Left lung (tissue), 4 donors: ENCODE measurements at regions not wholly inside any gene's neighbourhood (a gene's known extent, or its start where the extent isn't known, plus 50 kb on each side); places are given as distances from the start of the nearest gene placed in this dataset.

Experiments used
- ATAC-seq: fragments of 200-7000 bp; cut with Tn5 transposase; one replicate; pipeline ENCODE4 v1.9.1; 2020; ENCODE audit warnings: moderate library complexity
- DNase-seq, 4 donors: peaks; one replicate each; pipeline ENCODE4 v3.0.0-alpha.2; 2013 to 2020
- H3K27ac ChIP-seq, 2 donors: fragments of 200-600 bp; sonication (generic) in 1 of 2; one replicate each; pipeline versions ENCODE4 v1.5.0 to v1.8.0; 2020 to 2021
- H3K27me3 ChIP-seq, 2 donors: fragments of 200-600 bp; sonication (generic) in 1 of 2; one replicate each; pipeline versions ENCODE4 v1.5.0 to v1.8.0; 2020 to 2021
- H3K36me3 ChIP-seq, 2 donors: fragments of 200-600 bp; sonication (generic) in 1 of 2; one replicate each; pipeline versions ENCODE4 v1.5.0 to v1.8.0; 2020 to 2021
- H3K4me1 ChIP-seq, 2 donors: fragments of 200-600 bp; one replicate each; pipeline ENCODE4 v1.8.0; 2021
- H3K4me3 ChIP-seq, 2 donors: fragments of 200-600 bp; sonication (generic) in 1 of 2; one replicate each; pipeline versions ENCODE4 v1.5.0 to v1.8.0; 2020 to 2021; ENCODE audit warnings: mild to moderate bottlenecking in 1 of 2
- H3K9me3 ChIP-seq, 2 donors: fragments of 200-600 bp; sonication (generic) in 1 of 2; one replicate each; pipeline versions ENCODE4 v1.5.0 to v1.8.0; 2020 to 2021
- intact Hi-C, 2 donors: fragments of 100-400 bp; cut with DNase I; formaldehyde crosslinking; loops; one replicate each; pipeline versions ENCODE4 v1.11.2 to v1.14.2; 2022
- TF ChIP-seq, protein P1 (sequence below), 2 donors: fragments of 200-600 bp; sonication (generic) in 1 of 2; IDR thresholded peaks; one replicate each; pipeline versions ENCODE4 v1.5.0 to v1.8.0; 2021; ENCODE audit warnings: antibody characterized with exemption in 2 of 2
- donor health status: DM: no; HTN: yes; CAD: no.
- donor health status: DM: no; HTN: no; CAD: no.

DNA sequence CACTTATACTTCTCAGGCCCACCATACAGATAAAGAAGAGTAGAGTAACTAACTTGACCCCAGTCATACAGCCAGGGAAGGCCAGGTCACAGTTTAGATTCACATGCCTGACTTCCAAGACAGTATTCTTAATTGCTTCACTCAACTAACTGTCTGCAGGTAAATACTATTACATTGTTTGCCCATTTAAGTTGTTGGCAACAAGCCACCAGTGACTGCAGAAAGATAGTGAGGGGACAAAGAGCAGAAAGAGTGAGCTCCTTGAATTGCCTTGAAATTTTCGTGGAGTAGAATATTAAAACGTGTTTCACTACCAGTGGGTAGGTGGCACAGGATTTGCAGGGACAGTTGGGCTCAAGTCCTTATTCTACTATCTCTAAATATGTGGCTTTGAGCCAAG, 146.3 kb upstream of the RMST start:
- no peaks in the 10 kb centered on the region for H3K9me3 ChIP-seq

DNA sequence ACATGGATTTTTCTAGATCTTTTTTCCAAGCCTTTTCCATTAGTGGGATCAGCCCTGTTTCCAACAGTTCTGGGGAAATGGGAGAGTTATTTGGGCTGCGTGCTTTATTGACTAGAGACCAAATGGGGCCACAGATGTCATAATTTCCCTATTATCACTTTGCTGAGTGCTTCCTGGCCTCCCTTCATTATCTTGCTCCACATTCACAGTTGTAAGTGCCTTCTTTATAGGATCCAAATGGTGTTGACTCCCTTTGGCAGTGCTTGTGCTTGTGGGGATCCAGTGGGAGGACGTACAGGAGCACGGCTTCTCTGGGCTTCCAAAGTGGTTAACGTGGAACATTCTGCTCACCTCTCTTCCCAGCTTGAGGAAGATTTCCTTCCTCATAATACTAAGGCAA, 141.0 kb upstream of the RMST start:
- H3K4me3 ChIP-seq, result no peak overlapping the region
- H3K36me3 ChIP-seq, result no peaks in the 10 kb centered on the region
- H3K27ac ChIP-seq, result no peak overlapping the region
- ATAC-seq (no peak), DNase-seq (no peak)
- no peaks in the 10 kb centered on the region for H3K4me1 ChIP-seq
- intact Hi-C loops, result no loop called here
- H3K27me3 ChIP-seq, result no peaks in the 10 kb centered on the region
- TF ChIP-seq, protein P1, sequence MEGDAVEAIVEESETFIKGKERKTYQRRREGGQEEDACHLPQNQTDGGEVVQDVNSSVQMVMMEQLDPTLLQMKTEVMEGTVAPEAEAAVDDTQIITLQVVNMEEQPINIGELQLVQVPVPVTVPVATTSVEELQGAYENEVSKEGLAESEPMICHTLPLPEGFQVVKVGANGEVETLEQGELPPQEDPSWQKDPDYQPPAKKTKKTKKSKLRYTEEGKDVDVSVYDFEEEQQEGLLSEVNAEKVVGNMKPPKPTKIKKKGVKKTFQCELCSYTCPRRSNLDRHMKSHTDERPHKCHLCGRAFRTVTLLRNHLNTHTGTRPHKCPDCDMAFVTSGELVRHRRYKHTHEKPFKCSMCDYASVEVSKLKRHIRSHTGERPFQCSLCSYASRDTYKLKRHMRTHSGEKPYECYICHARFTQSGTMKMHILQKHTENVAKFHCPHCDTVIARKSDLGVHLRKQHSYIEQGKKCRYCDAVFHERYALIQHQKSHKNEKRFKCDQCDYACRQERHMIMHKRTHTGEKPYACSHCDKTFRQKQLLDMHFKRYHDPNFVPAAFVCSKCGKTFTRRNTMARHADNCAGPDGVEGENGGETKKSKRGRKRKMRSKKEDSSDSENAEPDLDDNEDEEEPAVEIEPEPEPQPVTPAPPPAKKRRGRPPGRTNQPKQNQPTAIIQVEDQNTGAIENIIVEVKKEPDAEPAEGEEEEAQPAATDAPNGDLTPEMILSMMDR (IDR thresholded peaks at IDR 0.05), result no peak
- no peaks in the 10 kb centered on the region for H3K9me3 ChIP-seq

More for the DNA sequence above, 146.3 kb upstream of the RMST start:
- no peak for ATAC-seq
- Histone ChIP-seq H3K36me3 (no peaks in the 10 kb centered on the region), H3K4me3 (no peak overlapping the region), H3K27ac (no peak overlapping the region), H3K4me1 (no peaks in the 10 kb centered on the region), H3K27me3 (no peaks in the 10 kb centered on the region)
- TF ChIP-seq, protein P1 (IDR thresholded peaks at IDR 0.05), result no peak
- intact Hi-C loops, result loop anchor here in 1 of 2 donors (10.0 kb wide), 1 partner anchor 742 kb away; no protein-coding TSS in a partner anchor
- DNase-seq, result no peak

DNA sequence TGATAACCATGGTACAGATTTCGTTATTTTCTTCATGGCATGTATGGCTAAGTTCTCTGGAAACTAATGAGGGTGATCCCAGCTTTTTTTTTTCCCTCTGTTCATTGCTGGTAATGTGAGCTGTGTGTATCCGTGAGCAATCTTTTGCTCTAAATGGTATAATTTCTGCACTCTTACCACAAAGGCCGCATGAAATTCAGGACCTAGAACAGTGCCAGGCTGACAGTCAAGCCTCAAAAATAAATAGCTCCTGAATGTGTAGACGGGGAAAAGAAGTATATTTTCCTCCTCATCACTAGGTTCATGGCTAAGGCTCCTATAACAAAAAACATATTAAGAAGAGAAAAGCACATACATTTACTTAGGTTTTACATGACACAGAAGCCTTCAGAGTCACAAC, 140.2 kb upstream of the RMST start:
- intact Hi-C loops, result no loop called here
- no peak overlapping the region for H3K27ac ChIP-seq
- no peak for DNase-seq

DNA sequence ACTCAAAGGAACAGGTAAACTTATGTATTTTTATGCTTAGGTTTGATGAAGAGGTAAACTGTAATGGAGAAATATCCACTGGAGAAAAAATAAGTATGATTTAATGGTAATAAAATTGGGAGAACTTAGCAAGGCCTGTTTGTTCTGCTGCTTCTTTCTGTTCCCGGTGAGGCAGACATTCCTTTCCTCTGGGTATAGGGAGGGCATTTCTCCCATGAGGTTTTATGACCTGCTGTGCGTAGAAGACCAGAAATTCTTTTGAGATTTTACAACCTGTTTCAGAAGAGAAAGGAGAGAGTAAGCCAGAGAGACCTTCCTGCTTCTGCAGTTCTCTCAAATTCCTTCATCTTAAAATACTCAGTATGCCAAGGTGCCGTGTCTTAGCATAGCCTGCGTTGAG, 139.4 kb upstream of the RMST start:
- no peak overlapping the region for H3K27ac ChIP-seq
- no peaks in the 10 kb centered on the region for H3K36me3 ChIP-seq
- no peak for ATAC-seq
- no peaks in the 10 kb centered on the region for H3K27me3 ChIP-seq
- intact Hi-C loops, result no loop called here
- no peak overlapping the region for H3K4me3 ChIP-seq
- H3K4me1 ChIP-seq, result no peaks in the 10 kb centered on the region
- no peak for DNase-seq
- no peaks in the 10 kb centered on the region for H3K9me3 ChIP-seq
- TF ChIP-seq, protein P1 (IDR thresholded peaks at IDR 0.05), result no peak

More for the DNA sequence above, 140.2 kb upstream of the RMST start:
- H3K9me3 ChIP-seq, result no peaks in the 10 kb centered on the region
- no peaks in the 10 kb centered on the region for H3K27me3 ChIP-seq
- no peaks in the 10 kb centered on the region for H3K4me1 ChIP-seq
- TF ChIP-seq, protein P1 (IDR thresholded peaks at IDR 0.05), result no peak
- no peak overlapping the region for H3K4me3 ChIP-seq
- H3K36me3 ChIP-seq, result no peaks in the 10 kb centered on the region
- no peak for ATAC-seq

DNA sequence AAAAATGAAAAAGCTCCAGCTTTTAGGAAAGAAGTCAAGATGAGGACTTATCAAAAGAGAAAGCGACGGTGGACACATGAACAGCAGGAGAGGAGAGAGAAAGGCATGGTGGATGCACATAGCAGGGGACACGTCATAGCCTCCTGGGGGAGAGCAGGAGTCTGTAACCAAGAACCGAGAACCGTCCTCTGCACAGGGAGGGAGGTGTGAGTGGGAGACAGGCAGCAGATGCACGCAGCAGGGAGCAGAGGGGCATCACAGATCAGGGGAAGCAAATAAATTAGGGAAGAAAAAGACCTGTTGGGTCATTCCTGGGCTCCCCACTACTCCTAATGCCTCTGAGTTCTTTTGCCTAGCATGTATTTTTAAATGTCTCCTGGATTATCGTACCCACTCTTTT, 138.1 kb upstream of the RMST start:
- ATAC-seq, result no peak
- H3K4me3 ChIP-seq, result no peak overlapping the region
- intact Hi-C loops, result no loop called here
- no peaks in the 10 kb centered on the region for H3K4me1 ChIP-seq
- H3K9me3 ChIP-seq, result no peaks in the 10 kb centered on the region
- no peak for DNase-seq
- H3K27ac ChIP-seq, result no peak overlapping the region
- TF ChIP-seq, protein P1 (IDR thresholded peaks at IDR 0.05), result no peak
- H3K36me3 ChIP-seq, result no peaks in the 10 kb centered on the region
- no peaks in the 10 kb centered on the region for H3K27me3 ChIP-seq
